Ovary (tissue), 3 donors: ENCODE measurements at regions not wholly inside any gene's neighbourhood (a gene's known extent, or its start where the extent isn't known, plus 50 kb on each side); places are given as distances from the start of the nearest gene placed in this dataset.

Source experiments
- CTCF ChIP-seq, 3 donors: fragments of 450-650 bp in 2 of 3; fragments of 200-600 bp in 1 of 3; IDR thresholded peaks; one replicate each; pipeline versions ENCODE4 v1.5.1 to v1.8.0; 2016 to 2022; ENCODE audit warnings: antibody characterized with exemption in 3 of 3, mild to moderate bottlenecking in 1 of 3
- EP300 ChIP-seq: sonication (generic); formaldehyde crosslinking; IDR thresholded peaks from one replicate; pipeline ENCODE4 v1.6.1; 2017; ENCODE audit warnings: antibody characterized with exemption
- POLR2A ChIP-seq: fragments of 450-650 bp; IDR thresholded peaks from one replicate; pipeline ENCODE4 v1.6.1; 2017; ENCODE audit warnings: antibody characterized with exemption, mild to moderate bottlenecking, moderate library complexity
- donor health status: DM: no; HTN: no; CAD: no.

DNA sequence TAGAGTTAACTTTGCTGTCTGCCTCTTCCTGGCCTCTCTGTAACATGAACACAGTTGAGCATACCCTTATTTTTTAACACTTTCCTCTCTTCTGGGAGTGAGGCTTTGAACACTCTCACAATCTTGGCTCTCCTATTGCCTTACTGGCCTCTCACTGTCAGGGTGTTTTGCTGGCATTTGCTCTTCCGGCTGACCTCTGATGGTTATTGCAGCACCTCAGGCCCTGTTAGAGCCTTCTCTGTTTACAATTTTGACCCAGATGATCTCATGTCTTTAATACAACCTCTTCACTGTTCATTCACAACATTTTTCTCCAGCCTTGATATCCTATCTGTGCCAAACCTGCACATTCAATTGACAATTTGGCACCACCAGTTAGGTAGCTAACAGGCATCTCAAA, 357.8 kb upstream of the USP15 start:
- no peak for TF ChIP-seq CTCF (IDR thresholded peaks at IDR 0.05)
- TF ChIP-seq EP300: no peak
- no peak for TF ChIP-seq POLR2A
